ENCODE measurements at regions not wholly inside any gene's neighbourhood (a gene's known extent, or its start where the extent isn't known, plus 50 kb on each side); places are given as distances from the start of the nearest gene placed in this dataset.
"Not testable (repeated sequence)": the region's sequence is repeated elsewhere in the genome, so short reads cannot be mapped to it uniquely, and the experiment has no call there.

GRCh38 chr12:90712671-90713070 lies 242.3 kb downstream of the CCER1 start:
- DNase-seq (no peak), ATAC-seq (ENCODE audit: low read depth) (no peak)
- Mint-ChIP-seq H3K9me3 (no peaks in the 10 kb centered on the region), H3K27me3 (no peaks in the 10 kb centered on the region), H3K4me1 (no peaks in the 10 kb centered on the region), H3K27ac (no peak overlapping the region), H3K36me3 (no peaks in the 10 kb centered on the region), H3K4me3 (no peak overlapping the region)
- POLR2A ChIA-PET: no interaction called here

- no peaks in the 10 kb centered on the region for H3K36me3 Mint-ChIP-seq
Measured at GRCh38 chr12:90710711-90711110, 244.3 kb downstream of the CCER1 start.

DNA sequence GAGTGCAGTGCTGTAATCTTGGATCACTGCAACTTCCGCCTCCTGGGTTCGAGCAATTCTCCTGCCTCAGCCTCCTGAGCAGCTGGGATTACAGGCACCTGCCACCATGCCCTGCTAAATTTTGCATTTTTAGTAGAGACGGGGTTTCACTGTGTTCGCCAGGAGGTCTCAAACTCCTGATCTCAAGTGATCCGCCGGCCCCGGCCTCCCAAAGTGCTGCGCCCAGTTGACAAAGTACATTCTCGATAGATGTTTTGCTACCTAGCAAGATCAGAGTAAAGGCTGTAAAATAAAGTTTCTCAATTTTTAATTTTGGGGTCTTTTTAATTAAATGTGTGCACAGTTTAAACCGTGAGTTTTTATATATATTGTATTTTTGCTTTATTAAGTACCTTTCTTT lies 248.9 kb downstream of the CCER1 start:
- POLR2A ChIA-PET: no interaction called here
- H3K9me3 Mint-ChIP-seq: no peaks in the 10 kb centered on the region

More at GRCh38 chr12:90710711-90711110, 244.3 kb downstream of the CCER1 start:
- POLR2A ChIA-PET: no interaction called here
- H3K4me1 Mint-ChIP-seq: no peaks in the 10 kb centered on the region
- no peak overlapping the region for H3K27ac Mint-ChIP-seq
- no peak overlapping the region for H3K4me3 Mint-ChIP-seq
- H3K27me3 Mint-ChIP-seq: no peaks in the 10 kb centered on the region
- H3K9me3 Mint-ChIP-seq: no peaks in the 10 kb centered on the region
- no peak for DNase-seq
- no peak for ATAC-seq (ENCODE audit: low read depth)

GRCh38 chr12:90695415-90695814 lies 259.6 kb downstream of the CCER1 start:
- no peak for DNase-seq
- Mint-ChIP-seq H3K9me3 (no peaks in the 10 kb centered on the region), H3K27ac (no peak overlapping the region), H3K4me3 (no peak overlapping the region), H3K27me3 (no peaks in the 10 kb centered on the region), H3K4me1 (no peaks in the 10 kb centered on the region), H3K36me3 (no peaks in the 10 kb centered on the region)
- no peak for ATAC-seq (ENCODE audit: low read depth)
- POLR2A ChIA-PET: no interaction called here

More for the DNA sequence above, 248.9 kb downstream of the CCER1 start:
- H3K36me3 Mint-ChIP-seq: no peaks in the 10 kb centered on the region
- H3K27me3 Mint-ChIP-seq: no peaks in the 10 kb centered on the region
- no peaks in the 10 kb centered on the region for H3K4me1 Mint-ChIP-seq
- no peak for DNase-seq
- no peak overlapping the region for H3K27ac Mint-ChIP-seq
- no peak for ATAC-seq (ENCODE audit: low read depth)
- no peak overlapping the region for H3K4me3 Mint-ChIP-seq

DNA sequence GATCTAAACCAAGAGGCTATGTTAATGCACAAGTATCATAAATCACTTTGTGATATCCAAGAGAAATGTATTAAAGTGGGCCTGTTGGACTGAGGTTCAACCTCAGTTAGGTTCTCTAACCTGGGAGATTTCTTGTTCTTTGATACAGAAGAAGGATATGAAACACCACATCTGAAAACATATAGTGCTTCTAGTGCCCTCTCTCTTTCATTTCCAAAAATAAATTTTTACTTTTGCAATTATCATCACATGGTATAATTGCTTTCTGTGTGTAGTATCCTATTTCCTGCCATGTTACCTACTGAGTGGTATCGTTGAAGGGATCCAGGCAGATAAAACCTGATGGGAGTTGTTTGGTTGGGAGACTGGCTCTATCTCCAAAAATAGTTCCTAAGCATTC lies 264.9 kb downstream of the CCER1 start:
- ATAC-seq (ENCODE audit: low read depth): no peak
- Mint-ChIP-seq H3K27ac (no peak overlapping the region), H3K9me3 (no peaks in the 10 kb centered on the region), H3K36me3 (no peaks in the 10 kb centered on the region), H3K4me3 (no peak overlapping the region), H3K27me3 (no peaks in the 10 kb centered on the region), H3K4me1 (no peaks in the 10 kb centered on the region)
- POLR2A ChIA-PET: no interaction called here
- no peak for DNase-seq

GRCh38 chr12:90687682-90688081 lies 267.3 kb downstream of the CCER1 start:
- H3K4me3 Mint-ChIP-seq; H3K4me1 Mint-ChIP-seq; H3K36me3 Mint-ChIP-seq; H3K9me3 Mint-ChIP-seq; POLR2A ChIA-PET; DNase-seq; H3K27me3 Mint-ChIP-seq; H3K27ac Mint-ChIP-seq; ATAC-seq (ENCODE audit: low read depth): not testable (repeated sequence)

DNA sequence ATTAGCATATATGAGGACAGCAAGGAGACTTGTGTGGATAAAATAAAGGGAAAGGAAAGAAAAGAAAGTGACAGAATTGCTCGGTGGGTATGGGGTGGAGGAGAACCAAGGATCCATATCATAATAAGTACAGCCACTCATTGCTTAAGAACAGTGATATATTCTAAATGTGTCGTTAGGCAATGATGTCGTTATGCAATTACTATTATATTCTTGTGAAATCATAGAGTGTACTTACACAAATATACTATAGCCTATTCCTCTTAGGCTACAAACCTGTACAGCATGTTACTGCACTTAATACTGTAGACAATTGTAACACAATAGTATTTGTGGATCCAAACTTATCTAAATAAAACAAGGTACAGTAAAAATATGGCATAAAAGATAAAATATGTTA lies 271.1 kb downstream of the CCER1 start:
- H3K4me3 Mint-ChIP-seq: no peak overlapping the region
- DNase-seq (no peak), ATAC-seq (ENCODE audit: low read depth) (no peak)
- H3K27me3 Mint-ChIP-seq: no peaks in the 10 kb centered on the region
- H3K27ac Mint-ChIP-seq: no peak overlapping the region
- no peaks in the 10 kb centered on the region for H3K4me1 Mint-ChIP-seq
- H3K9me3 Mint-ChIP-seq: no peaks in the 10 kb centered on the region
- POLR2A ChIA-PET: no interaction called here
- H3K36me3 Mint-ChIP-seq: no peaks in the 10 kb centered on the region

GRCh38 chr12:90682398-90682797 lies 272.6 kb downstream of the CCER1 start:
- Mint-ChIP-seq H3K4me1 (no peaks in the 10 kb centered on the region), H3K4me3 (no peak overlapping the region), H3K27me3 (no peaks in the 10 kb centered on the region), H3K36me3 (no peaks in the 10 kb centered on the region), H3K27ac (no peak overlapping the region), H3K9me3 (no peaks in the 10 kb centered on the region)
- ATAC-seq (ENCODE audit: low read depth) (no peak), DNase-seq (no peak)
- POLR2A ChIA-PET: no interaction called here

GRCh38 chr12:90679674-90680073 lies 275.3 kb downstream of the CCER1 start:
- ATAC-seq (ENCODE audit: low read depth) (no peak), DNase-seq (no peak)
- no peaks in the 10 kb centered on the region for H3K36me3 Mint-ChIP-seq
- no peaks in the 10 kb centered on the region for H3K27me3 Mint-ChIP-seq
- H3K4me3 Mint-ChIP-seq: no peak overlapping the region
- H3K27ac Mint-ChIP-seq: no peak overlapping the region
- POLR2A ChIA-PET: no interaction called here
- H3K4me1 Mint-ChIP-seq: no peaks in the 10 kb centered on the region
- H3K9me3 Mint-ChIP-seq: no peaks in the 10 kb centered on the region

- Mint-ChIP-seq H3K4me3 (no peak overlapping the region), H3K36me3 (no peaks in the 10 kb centered on the region)
- POLR2A ChIA-PET: no interaction called here
Measured at GRCh38 chr12:90677552-90677951, 277.4 kb downstream of the CCER1 start.

DNA sequence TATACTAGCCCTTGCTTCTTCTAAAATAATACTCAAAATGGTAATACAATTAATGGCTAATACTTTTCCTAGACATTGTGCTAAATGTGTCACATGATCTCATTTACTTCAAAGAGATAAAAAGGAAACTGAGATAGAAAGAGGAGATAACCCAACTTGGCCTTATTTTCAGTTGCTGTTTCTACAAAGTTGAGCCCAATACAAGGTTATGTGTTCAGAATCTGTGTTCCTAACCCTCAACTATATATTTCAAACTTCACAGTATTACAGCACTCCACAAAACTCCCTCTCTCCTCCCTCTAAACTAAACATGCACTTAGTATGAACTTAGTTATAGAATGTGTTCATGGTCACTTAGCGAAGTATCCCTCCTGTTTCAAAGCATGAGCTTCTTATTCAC lies 277.9 kb downstream of the CCER1 start:
- H3K4me1 Mint-ChIP-seq: no peaks in the 10 kb centered on the region
- POLR2A ChIA-PET: no interaction called here
- H3K9me3 Mint-ChIP-seq: no peaks in the 10 kb centered on the region
- no peak overlapping the region for H3K4me3 Mint-ChIP-seq
- no peaks in the 10 kb centered on the region for H3K27me3 Mint-ChIP-seq
- H3K36me3 Mint-ChIP-seq: no peaks in the 10 kb centered on the region
- DNase-seq (no peak), ATAC-seq (ENCODE audit: low read depth) (no peak)
- H3K27ac Mint-ChIP-seq: no peak overlapping the region

More at GRCh38 chr12:90677552-90677951, 277.4 kb downstream of the CCER1 start:
- no peaks in the 10 kb centered on the region for H3K4me1 Mint-ChIP-seq
- ATAC-seq (ENCODE audit: low read depth): no peak
- DNase-seq: no peak
- H3K9me3 Mint-ChIP-seq: no peaks in the 10 kb centered on the region
- no peak overlapping the region for H3K27ac Mint-ChIP-seq
- H3K27me3 Mint-ChIP-seq: no peaks in the 10 kb centered on the region

DNA sequence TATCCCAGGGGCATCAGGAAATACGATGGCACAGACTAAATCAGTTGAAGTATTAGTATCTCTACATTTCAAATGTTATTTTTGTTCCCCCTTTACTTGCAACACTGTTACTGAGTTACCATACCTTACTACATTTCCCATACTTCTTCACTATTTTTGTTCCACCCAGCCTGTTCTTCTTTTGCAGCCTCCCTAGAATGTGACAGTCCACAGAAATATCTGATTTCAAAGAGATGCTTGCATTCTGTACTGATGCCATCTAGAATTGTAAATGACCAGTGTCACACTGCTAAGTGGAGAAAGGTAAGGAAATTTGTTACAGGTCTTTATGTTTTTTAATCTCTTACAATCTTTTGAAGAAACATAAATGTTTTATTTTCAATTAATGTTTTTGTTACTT lies 279.9 kb downstream of the CCER1 start:
- Mint-ChIP-seq H3K36me3 (no peaks in the 10 kb centered on the region), H3K4me1 (no peaks in the 10 kb centered on the region), H3K4me3 (no peak overlapping the region), H3K27ac (no peak overlapping the region), H3K9me3 (no peaks in the 10 kb centered on the region), H3K27me3 (no peaks in the 10 kb centered on the region)
- POLR2A ChIA-PET: no interaction called here
- no peak for DNase-seq
- ATAC-seq (ENCODE audit: low read depth): no peak

DNA sequence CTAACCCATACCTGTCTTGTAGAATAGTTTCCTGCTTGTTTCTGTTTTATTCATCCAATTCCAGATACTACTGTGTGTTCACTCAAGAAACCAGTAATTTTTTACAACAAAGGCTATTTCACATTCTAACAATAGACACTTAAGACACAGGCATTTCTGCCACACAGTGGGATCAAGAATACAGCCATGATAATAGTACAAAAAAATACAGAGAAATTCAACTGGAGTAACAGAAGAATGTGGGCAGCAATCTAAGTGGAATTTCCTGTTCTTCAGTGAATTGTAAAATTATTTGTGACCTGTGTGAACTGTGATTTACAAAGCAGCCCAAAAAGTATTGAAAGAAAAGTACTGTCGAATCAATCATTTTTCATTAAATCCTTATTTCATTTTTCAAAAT lies 282.9 kb downstream of the CCER1 start:
- Mint-ChIP-seq H3K4me1 (no peaks in the 10 kb centered on the region), H3K27me3 (no peaks in the 10 kb centered on the region), H3K9me3 (no peaks in the 10 kb centered on the region), H3K27ac (no peak overlapping the region), H3K36me3 (no peaks in the 10 kb centered on the region), H3K4me3 (no peak overlapping the region)
- DNase-seq: no peak
- ATAC-seq (ENCODE audit: low read depth): no peak
- POLR2A ChIA-PET: no interaction called here

GRCh38 chr12:90663949-90664348 lies 291.0 kb downstream of the CCER1 start:
- H3K4me3 Mint-ChIP-seq; H3K36me3 Mint-ChIP-seq; H3K27ac Mint-ChIP-seq; DNase-seq; POLR2A ChIA-PET; H3K27me3 Mint-ChIP-seq; H3K4me1 Mint-ChIP-seq; ATAC-seq (ENCODE audit: low read depth); H3K9me3 Mint-ChIP-seq: not testable (repeated sequence)

DNA sequence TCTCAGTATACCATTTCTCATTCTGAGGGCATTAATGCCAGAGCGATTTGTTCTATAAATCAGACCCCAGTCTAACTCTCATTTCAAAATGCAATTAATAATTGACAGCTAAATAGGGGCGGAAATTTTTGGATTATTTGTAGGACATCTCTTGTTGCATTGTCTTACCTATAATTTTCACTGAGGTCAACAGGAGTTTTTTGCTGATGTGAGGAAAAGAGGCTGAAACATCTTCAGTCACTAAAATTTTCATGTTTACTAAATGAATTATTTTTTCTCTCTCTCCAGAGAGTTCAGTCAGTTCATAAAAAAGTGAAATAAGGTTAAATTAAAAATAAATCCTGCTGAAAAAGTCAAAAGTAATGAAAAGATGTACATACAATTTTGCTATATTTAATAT lies 295.9 kb downstream of the CCER1 start:
- Mint-ChIP-seq H3K4me1 (no peaks in the 10 kb centered on the region), H3K27ac (no peak overlapping the region), H3K36me3 (no peaks in the 10 kb centered on the region), H3K27me3 (no peaks in the 10 kb centered on the region), H3K4me3 (no peak overlapping the region), H3K9me3 (no peaks in the 10 kb centered on the region)
- DNase-seq (no peak), ATAC-seq (ENCODE audit: low read depth) (no peak)
- POLR2A ChIA-PET: no interaction called here
